Pancreas (tissue), 10 donors: ENCODE measurements at regions not wholly inside any gene's neighbourhood (a gene's known extent, or its start where the extent isn't known, plus 50 kb on each side); places are given as distances from the start of the nearest gene placed in this dataset.
A peak's percentile ranks its signal among the peaks of the same experiment; 100 is the strongest.

Experiments used
- ATAC-seq, 4 donors: fragments of 200-7000 bp; cut with Tn5 transposase; one replicate each; pipeline versions ENCODE4 v1.8.0 to v1.9.1; 2020; ENCODE audit warnings: mild to moderate bottlenecking in 4 of 4, moderate library complexity in 4 of 4
- DNase-seq, 6 donors: peaks; one replicate each; pipeline ENCODE4 v3.0.0-alpha.2; 2020
- FAIRE-seq: peaks from 2 replicates; lab custom pipeline; 2012; peaks lifted over from hg19 to GRCh38; lab: Jason Lieb, UNC
- H3K27ac ChIP-seq, 4 donors: fragments of 200-600 bp; sonication (generic); 1 replicate in 3 of 4; 2 replicates in 1 of 4; pipeline versions ENCODE4 v1.5.0 to v1.8.0; 2020
- H3K27me3 ChIP-seq, 4 donors: fragments of 200-600 bp; one replicate each; pipeline ENCODE4 v1.8.0; 2021
- H3K36me3 ChIP-seq, 3 donors: fragments of 200-600 bp; sonication (generic) in 1 of 3; one replicate each; pipeline versions ENCODE4 v1.5.0 to v1.8.0; 2020 to 2021
- H3K4me1 ChIP-seq, 3 donors: fragments of 200-600 bp; one replicate each; pipeline ENCODE4 v1.8.0; 2021
- H3K4me3 ChIP-seq, 4 donors: fragments of 200-600 bp; sonication (generic) in 2 of 4; one replicate each; pipeline versions ENCODE4 v1.5.0 to v1.8.0; 2020 to 2021
- H3K9me3 ChIP-seq, 4 donors: fragments of 200-600 bp; one replicate each; pipeline ENCODE4 v1.8.0; 2021
- WGBS, 2 donors: extraction: QIAGEN DNeasy Blood & Tissue Kit; methylation state at CpG; one replicate each; pipeline ENCODE4 v1.1.7; 2013; 5-methylcytosine and 5-hydroxymethylcytosine counted together
- intact Hi-C, 3 donors: fragments of 100-400 bp; cut with DNase I; formaldehyde crosslinking; loops; one replicate each; pipeline versions ENCODE4 v1.11.1 to v1.14.2; 2022
- TF ChIP-seq, protein P1 (sequence below), 4 donors: fragments of 200-600 bp; sonication (generic) in 3 of 4; IDR thresholded peaks; one replicate each; pipeline versions ENCODE4 v1.5.0 to v1.8.0; 2021; ENCODE audit warnings: antibody characterized with exemption in 4 of 4
- donor health status: healthy with polysubstance abuse.
- donor health status: DM: no; HTN: no; CAD: no; lungs with moderate emphysema.
- donor health status: DM: no; HTN: no; CAD: no.
- donor health status: control.
- donor health status: control.
- donor health status: Bipolar disorder and iron deficiency.
- donor health status: DM: yes; HTN: yes; CAD: no.
- donor health status: DM: no; HTN: no; CAD: no.
- donor health status: DM: no; HTN: no; CAD: no.
- donor health status: DM: yes; HTN: yes; CAD: no.

GRCh38 chr13:58300974-58301681, 669.6 kb downstream of the PCDH17 start:
- Histone ChIP-seq H3K27me3 (peaks cover 0 to 4% (median 0%) of the 10 kb centered on the region in 4 donors), H3K4me3 (no peak overlapping the region), H3K4me1 (no peaks in the 10 kb centered on the region), H3K27ac (no peak overlapping the region), H3K36me3 (no peaks in the 10 kb centered on the region), H3K9me3 (no peaks in the 10 kb centered on the region)
- ATAC-seq (no peak), FAIRE-seq (no peak), DNase-seq (no peak)
- intact Hi-C loops = no loop called here
- 89 to 93% methylated on average over 1 of the region's 1 CpG for WGBS, 2 donors
- TF ChIP-seq, protein P1, sequence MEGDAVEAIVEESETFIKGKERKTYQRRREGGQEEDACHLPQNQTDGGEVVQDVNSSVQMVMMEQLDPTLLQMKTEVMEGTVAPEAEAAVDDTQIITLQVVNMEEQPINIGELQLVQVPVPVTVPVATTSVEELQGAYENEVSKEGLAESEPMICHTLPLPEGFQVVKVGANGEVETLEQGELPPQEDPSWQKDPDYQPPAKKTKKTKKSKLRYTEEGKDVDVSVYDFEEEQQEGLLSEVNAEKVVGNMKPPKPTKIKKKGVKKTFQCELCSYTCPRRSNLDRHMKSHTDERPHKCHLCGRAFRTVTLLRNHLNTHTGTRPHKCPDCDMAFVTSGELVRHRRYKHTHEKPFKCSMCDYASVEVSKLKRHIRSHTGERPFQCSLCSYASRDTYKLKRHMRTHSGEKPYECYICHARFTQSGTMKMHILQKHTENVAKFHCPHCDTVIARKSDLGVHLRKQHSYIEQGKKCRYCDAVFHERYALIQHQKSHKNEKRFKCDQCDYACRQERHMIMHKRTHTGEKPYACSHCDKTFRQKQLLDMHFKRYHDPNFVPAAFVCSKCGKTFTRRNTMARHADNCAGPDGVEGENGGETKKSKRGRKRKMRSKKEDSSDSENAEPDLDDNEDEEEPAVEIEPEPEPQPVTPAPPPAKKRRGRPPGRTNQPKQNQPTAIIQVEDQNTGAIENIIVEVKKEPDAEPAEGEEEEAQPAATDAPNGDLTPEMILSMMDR (IDR thresholded peaks at IDR 0.05) = no peak

GRCh38 chr13:58302349-58302748, 670.8 kb downstream of the PCDH17 start:
- peaks cover 0 to 4% (median 0%) of the 10 kb centered on the region in 4 donors for H3K27me3 ChIP-seq
- H3K4me1 ChIP-seq = no peaks in the 10 kb centered on the region
- no peaks in the 10 kb centered on the region for H3K36me3 ChIP-seq
- TF ChIP-seq, protein P1 (IDR thresholded peaks at IDR 0.05) = no peak
- 13 to 17% methylated on average over 2 of the region's 2 CpGs for WGBS, 2 donors
- DNase-seq (peak in 3 of 6 donors; percentile 19 to 49 (median 40)), ATAC-seq (peak; percentile 58 to 83 (median 64)), FAIRE-seq (no peak)
- H3K4me3 ChIP-seq = no peak overlapping the region
- intact Hi-C loops = no loop called here
- H3K9me3 ChIP-seq = no peaks in the 10 kb centered on the region
- no peak overlapping the region for H3K27ac ChIP-seq

GRCh38 chr13:58306062-58306461, 674.5 kb downstream of the PCDH17 start:
- no peaks in the 10 kb centered on the region for H3K36me3 ChIP-seq
- DNase-seq (no peak), FAIRE-seq (no peak), ATAC-seq (no peak)
- 93 to 95% methylated on average over 1 of the region's 1 CpG for WGBS, 2 donors
- H3K4me1 ChIP-seq = no peaks in the 10 kb centered on the region
- TF ChIP-seq, protein P1 (IDR thresholded peaks at IDR 0.05) = no peak
- no peak overlapping the region for H3K27ac ChIP-seq
- no peak overlapping the region for H3K4me3 ChIP-seq
- H3K9me3 ChIP-seq = no peaks in the 10 kb centered on the region
- H3K27me3 ChIP-seq = no peaks in the 10 kb centered on the region
- intact Hi-C loops = no loop called here

DNA sequence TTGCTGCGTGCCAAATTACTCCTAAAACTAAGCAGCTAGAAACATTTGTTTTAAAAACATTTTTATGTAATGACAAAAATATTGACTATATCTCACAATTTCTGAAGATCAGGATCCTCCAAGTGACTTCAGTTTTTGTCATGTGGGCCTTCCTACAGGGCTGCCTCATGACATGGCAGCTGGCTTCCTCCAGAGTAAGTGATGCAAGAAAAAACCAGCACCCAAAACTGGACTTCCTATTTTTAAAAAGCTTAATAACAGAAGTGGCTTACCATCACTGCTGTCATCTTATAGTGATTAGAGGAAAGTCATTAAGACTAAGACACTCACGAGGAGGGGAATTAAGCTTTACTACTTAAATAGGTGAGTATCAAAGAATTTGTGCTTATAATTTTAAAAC, 681.7 kb downstream of the PCDH17 start:
- TF ChIP-seq, protein P1 (IDR thresholded peaks at IDR 0.05) = no peak
- DNase-seq (no peak), FAIRE-seq (no peak), ATAC-seq (no peak)
- H3K36me3 ChIP-seq = no peaks in the 10 kb centered on the region
- no peaks in the 10 kb centered on the region for H3K4me1 ChIP-seq
- WGBS, 2 donors = 77 to 85% methylated on average over 2 of the region's 2 CpGs
- no peak overlapping the region for H3K4me3 ChIP-seq
- H3K9me3 ChIP-seq = no peaks in the 10 kb centered on the region
- H3K27me3 ChIP-seq = no peaks in the 10 kb centered on the region
- no peak overlapping the region for H3K27ac ChIP-seq
- intact Hi-C loops = no loop called here

- no peaks in the 10 kb centered on the region for H3K27me3 ChIP-seq
- peak in 3 of 6 donors; percentile 18 to 64 (median 53) for DNase-seq
- intact Hi-C loops = no loop called here
- H3K4me1 ChIP-seq = no peaks in the 10 kb centered on the region
- H3K36me3 ChIP-seq = no peaks in the 10 kb centered on the region
- TF ChIP-seq, protein P1 (IDR thresholded peaks at IDR 0.05) = no peak
- no peak for ATAC-seq
- no peak for FAIRE-seq
- H3K9me3 ChIP-seq = no peaks in the 10 kb centered on the region
- H3K4me3 ChIP-seq = no peak overlapping the region
- 95 to 96% methylated on average over 28 to 50 of the region's 50 CpGs for WGBS, 2 donors
- no peak overlapping the region for H3K27ac ChIP-seq
Observed at GRCh38 chr13:58318495-58319167, 687.1 kb downstream of the PCDH17 start.
